OCI-LY1 (cell line): ENCODE measurements at regions not wholly inside any gene's neighbourhood (a gene's known extent, or its start where the extent isn't known, plus 50 kb on each side); places are given as distances from the start of the nearest gene placed in this dataset.

ENCODE experiments used
- EZH2 ChIP-seq: fragments of 200-600 bp; sonication (generic), shearing (Covaris generic); IDR thresholded peaks from 2 replicates; pipeline ENCODE4 v1.8.0; 2017; ENCODE audit warnings: borderline replicate concordance, mixed run types, mild to moderate bottlenecking, antibody characterized with exemption, low read length, moderate library complexity, mixed read lengths
- TF ChIP-seq, protein P1 (sequence below): fragments of 200-600 bp; sonication (generic), shearing (Covaris generic); IDR thresholded peaks from 2 replicates; pipeline ENCODE4 v1.5.1; 2017; ENCODE audit warnings: mild to moderate bottlenecking, antibody characterized with exemption, low read length, moderate library complexity, mixed read lengths

DNA sequence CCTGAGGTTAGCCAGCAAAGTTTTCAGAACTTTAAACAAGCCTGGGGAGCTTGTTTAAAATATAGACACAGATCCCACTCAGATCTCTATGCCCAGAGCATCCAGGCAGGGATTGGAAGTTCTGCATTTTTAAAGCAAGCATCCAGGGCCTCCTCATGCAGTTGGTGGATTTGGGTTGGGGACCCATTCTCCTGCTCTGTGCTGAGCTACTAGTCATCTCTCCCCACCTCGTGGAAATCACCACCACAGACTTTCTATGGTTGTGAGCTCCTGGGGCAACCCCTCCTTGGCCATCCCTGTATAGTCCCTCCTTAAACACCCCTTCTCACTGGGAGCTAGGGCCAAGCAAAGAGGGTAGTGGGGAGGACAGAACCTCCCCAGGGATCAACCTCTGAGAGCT is 73.5 kb upstream of the CASZ1 start:
- TF ChIP-seq, protein P1, sequence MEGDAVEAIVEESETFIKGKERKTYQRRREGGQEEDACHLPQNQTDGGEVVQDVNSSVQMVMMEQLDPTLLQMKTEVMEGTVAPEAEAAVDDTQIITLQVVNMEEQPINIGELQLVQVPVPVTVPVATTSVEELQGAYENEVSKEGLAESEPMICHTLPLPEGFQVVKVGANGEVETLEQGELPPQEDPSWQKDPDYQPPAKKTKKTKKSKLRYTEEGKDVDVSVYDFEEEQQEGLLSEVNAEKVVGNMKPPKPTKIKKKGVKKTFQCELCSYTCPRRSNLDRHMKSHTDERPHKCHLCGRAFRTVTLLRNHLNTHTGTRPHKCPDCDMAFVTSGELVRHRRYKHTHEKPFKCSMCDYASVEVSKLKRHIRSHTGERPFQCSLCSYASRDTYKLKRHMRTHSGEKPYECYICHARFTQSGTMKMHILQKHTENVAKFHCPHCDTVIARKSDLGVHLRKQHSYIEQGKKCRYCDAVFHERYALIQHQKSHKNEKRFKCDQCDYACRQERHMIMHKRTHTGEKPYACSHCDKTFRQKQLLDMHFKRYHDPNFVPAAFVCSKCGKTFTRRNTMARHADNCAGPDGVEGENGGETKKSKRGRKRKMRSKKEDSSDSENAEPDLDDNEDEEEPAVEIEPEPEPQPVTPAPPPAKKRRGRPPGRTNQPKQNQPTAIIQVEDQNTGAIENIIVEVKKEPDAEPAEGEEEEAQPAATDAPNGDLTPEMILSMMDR, result no peak
- TF ChIP-seq EZH2, result no peak
